Stomach (tissue), 4 donors: ENCODE measurements at regions not wholly inside any gene's neighbourhood (a gene's known extent, or its start where the extent isn't known, plus 50 kb on each side); places are given as distances from the start of the nearest gene placed in this dataset.

Experiments
- EP300 ChIP-seq: sonication (generic); formaldehyde crosslinking; IDR thresholded peaks from one replicate; pipeline ENCODE4 v1.6.1; 2017; ENCODE audit warnings: antibody characterized with exemption
- POLR2A ChIP-seq, 4 donors: fragments of 450-650 bp; IDR thresholded peaks; one replicate each; pipeline ENCODE4 v1.6.1; 2016; ENCODE audit warnings: antibody characterized with exemption in 4 of 4, control low read depth in 2 of 4, mild to moderate bottlenecking in 1 of 4, moderate library complexity in 1 of 4
- POLR2AphosphoS5 ChIP-seq, 3 donors: sonication (generic); formaldehyde crosslinking; IDR thresholded peaks; one replicate each; pipeline ENCODE4 v1.6.1; 2016; ENCODE audit warnings: antibody characterized with exemption in 3 of 3
- TF ChIP-seq, protein P1 (sequence below), 7 experiments: fragments of 450-650 bp in 4 of 7; fragments of 200-600 bp in 3 of 7; sonication (generic) in 3 of 7; IDR thresholded peaks; one replicate each; pipeline ENCODE4 v1.5.1; 2016 to 2019; ENCODE audit warnings: antibody characterized with exemption in 7 of 7, control low read depth in 2 of 7, mild to moderate bottlenecking in 1 of 7

DNA sequence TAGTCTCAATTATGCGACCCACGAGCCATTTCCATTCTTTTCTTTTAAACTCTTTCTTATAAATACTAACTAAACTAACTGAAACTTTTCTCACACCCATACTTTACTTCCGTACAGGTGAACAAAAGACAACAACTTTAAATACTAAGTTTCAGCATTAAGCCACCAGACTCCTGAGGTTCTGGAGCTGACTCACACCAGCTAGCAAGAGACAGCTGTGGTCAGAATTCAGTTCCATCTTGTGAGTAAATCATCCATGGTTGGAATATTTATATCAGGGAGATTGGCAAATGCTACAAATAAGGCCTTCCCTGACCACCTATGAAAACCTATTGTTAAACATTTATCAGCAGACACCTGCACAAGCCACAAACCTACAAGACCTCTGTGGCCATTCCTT is 897.0 kb downstream of the EFNB2 start:
- TF ChIP-seq, protein P1, sequence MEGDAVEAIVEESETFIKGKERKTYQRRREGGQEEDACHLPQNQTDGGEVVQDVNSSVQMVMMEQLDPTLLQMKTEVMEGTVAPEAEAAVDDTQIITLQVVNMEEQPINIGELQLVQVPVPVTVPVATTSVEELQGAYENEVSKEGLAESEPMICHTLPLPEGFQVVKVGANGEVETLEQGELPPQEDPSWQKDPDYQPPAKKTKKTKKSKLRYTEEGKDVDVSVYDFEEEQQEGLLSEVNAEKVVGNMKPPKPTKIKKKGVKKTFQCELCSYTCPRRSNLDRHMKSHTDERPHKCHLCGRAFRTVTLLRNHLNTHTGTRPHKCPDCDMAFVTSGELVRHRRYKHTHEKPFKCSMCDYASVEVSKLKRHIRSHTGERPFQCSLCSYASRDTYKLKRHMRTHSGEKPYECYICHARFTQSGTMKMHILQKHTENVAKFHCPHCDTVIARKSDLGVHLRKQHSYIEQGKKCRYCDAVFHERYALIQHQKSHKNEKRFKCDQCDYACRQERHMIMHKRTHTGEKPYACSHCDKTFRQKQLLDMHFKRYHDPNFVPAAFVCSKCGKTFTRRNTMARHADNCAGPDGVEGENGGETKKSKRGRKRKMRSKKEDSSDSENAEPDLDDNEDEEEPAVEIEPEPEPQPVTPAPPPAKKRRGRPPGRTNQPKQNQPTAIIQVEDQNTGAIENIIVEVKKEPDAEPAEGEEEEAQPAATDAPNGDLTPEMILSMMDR (IDR thresholded peaks at IDR 0.05): no peak
- TF ChIP-seq POLR2AphosphoS5 (IDR thresholded peaks at IDR 0.05) (no peak), EP300 (no peak), POLR2A (IDR thresholded peaks at IDR 0.05) (no peak)
